ENCODE measurements at regions not wholly inside any gene's neighbourhood (a gene's known extent, or its start where the extent isn't known, plus 50 kb on each side); places are given as distances from the start of the nearest gene placed in this dataset.

GRCh38 chr2:147471126-147471525 lies 373.7 kb upstream of the ACVR2A start:
- TF ChIP-seq, protein P1, sequence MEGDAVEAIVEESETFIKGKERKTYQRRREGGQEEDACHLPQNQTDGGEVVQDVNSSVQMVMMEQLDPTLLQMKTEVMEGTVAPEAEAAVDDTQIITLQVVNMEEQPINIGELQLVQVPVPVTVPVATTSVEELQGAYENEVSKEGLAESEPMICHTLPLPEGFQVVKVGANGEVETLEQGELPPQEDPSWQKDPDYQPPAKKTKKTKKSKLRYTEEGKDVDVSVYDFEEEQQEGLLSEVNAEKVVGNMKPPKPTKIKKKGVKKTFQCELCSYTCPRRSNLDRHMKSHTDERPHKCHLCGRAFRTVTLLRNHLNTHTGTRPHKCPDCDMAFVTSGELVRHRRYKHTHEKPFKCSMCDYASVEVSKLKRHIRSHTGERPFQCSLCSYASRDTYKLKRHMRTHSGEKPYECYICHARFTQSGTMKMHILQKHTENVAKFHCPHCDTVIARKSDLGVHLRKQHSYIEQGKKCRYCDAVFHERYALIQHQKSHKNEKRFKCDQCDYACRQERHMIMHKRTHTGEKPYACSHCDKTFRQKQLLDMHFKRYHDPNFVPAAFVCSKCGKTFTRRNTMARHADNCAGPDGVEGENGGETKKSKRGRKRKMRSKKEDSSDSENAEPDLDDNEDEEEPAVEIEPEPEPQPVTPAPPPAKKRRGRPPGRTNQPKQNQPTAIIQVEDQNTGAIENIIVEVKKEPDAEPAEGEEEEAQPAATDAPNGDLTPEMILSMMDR (IDR thresholded peaks at IDR 0.05; ENCODE audit: insufficient read depth, low read length, severe bottlenecking): no peak
- H3K4me3 ChIP-seq (ENCODE audit: low read depth, low read length): no peak overlapping the region
- no peaks in the 10 kb centered on the region for H3K36me3 ChIP-seq (ENCODE audit: control insufficient read depth, insufficient read depth, low read length)
- FAIRE-seq (peak; percentile 28), DNase-seq (ENCODE audit: low read depth) (no peak)
- H3K27me3 ChIP-seq (ENCODE audit: control insufficient read depth, insufficient read depth, low read length): no peaks in the 10 kb centered on the region

GRCh38 chr2:147469471-147469870 lies 375.4 kb upstream of the ACVR2A start:
- FAIRE-seq: no peak
- Histone ChIP-seq H3K4me3 (ENCODE audit: low read depth, low read length) (no peak overlapping the region), H3K27me3 (ENCODE audit: control insufficient read depth, insufficient read depth, low read length) (no peaks in the 10 kb centered on the region), H3K36me3 (ENCODE audit: control insufficient read depth, insufficient read depth, low read length) (no peaks in the 10 kb centered on the region)
- no peak for DNase-seq (ENCODE audit: low read depth)
- TF ChIP-seq, protein P1 (IDR thresholded peaks at IDR 0.05; ENCODE audit: insufficient read depth, low read length, severe bottlenecking): no peak

- Histone ChIP-seq H3K4me3 (ENCODE audit: low read depth, low read length) (no peak overlapping the region), H3K27me3 (ENCODE audit: control insufficient read depth, insufficient read depth, low read length) (no peaks in the 10 kb centered on the region), H3K36me3 (ENCODE audit: control insufficient read depth, insufficient read depth, low read length) (no peaks in the 10 kb centered on the region)
- TF ChIP-seq, protein P1 (IDR thresholded peaks at IDR 0.05; ENCODE audit: insufficient read depth, low read length, severe bottlenecking): no peak
- no peak for DNase-seq (ENCODE audit: low read depth)
- no peak for FAIRE-seq
Measured at GRCh38 chr2:147468963-147469362, 375.9 kb upstream of the ACVR2A start.

DNA sequence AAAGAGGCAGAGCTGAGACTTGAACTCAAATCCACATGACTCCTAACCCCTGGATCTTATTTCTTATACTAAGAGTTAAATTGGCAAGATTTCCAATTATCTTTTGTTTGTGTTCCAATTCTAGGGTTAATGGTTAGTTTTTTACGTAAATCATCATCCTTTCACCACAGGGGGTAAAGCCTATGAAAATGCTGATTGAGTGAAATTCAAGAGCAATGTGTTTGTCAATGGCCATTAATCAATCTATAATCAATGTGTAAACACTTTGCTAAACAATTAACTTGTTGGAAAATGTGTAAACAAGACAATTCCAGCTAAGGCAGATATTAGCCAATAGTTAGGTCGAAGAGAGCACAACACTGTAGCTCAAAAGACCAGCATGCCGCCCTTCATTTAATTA lies 376.5 kb upstream of the ACVR2A start:
- no peaks in the 10 kb centered on the region for H3K27me3 ChIP-seq (ENCODE audit: control insufficient read depth, insufficient read depth, low read length)
- no peaks in the 10 kb centered on the region for H3K36me3 ChIP-seq (ENCODE audit: control insufficient read depth, insufficient read depth, low read length)
- FAIRE-seq (no peak), DNase-seq (ENCODE audit: low read depth) (no peak)
- no peak overlapping the region for H3K4me3 ChIP-seq (ENCODE audit: low read depth, low read length)
- TF ChIP-seq, protein P1 (IDR thresholded peaks at IDR 0.05; ENCODE audit: insufficient read depth, low read length, severe bottlenecking): no peak

GRCh38 chr2:147467441-147467840 lies 377.4 kb upstream of the ACVR2A start:
- DNase-seq (ENCODE audit: low read depth): peak; percentile 13
- H3K36me3 ChIP-seq (ENCODE audit: control insufficient read depth, insufficient read depth, low read length): no peaks in the 10 kb centered on the region
- no peak overlapping the region for H3K4me3 ChIP-seq (ENCODE audit: low read depth, low read length)
- TF ChIP-seq, protein P1 (IDR thresholded peaks at IDR 0.05; ENCODE audit: insufficient read depth, low read length, severe bottlenecking): no peak
- FAIRE-seq: no peak
- H3K27me3 ChIP-seq (ENCODE audit: control insufficient read depth, insufficient read depth, low read length): no peaks in the 10 kb centered on the region

GRCh38 chr2:147464737-147465357 lies 380.0 kb upstream of the ACVR2A start:
- no peak overlapping the region for H3K4me3 ChIP-seq (ENCODE audit: low read depth, low read length)
- no peaks in the 10 kb centered on the region for H3K27me3 ChIP-seq (ENCODE audit: control insufficient read depth, insufficient read depth, low read length)
- TF ChIP-seq, protein P1 (IDR thresholded peaks at IDR 0.05; ENCODE audit: insufficient read depth, low read length, severe bottlenecking): no peak
- FAIRE-seq: no peak
- peak; percentile 73 for DNase-seq (ENCODE audit: low read depth)
- H3K36me3 ChIP-seq (ENCODE audit: control insufficient read depth, insufficient read depth, low read length): no peaks in the 10 kb centered on the region

Measured in bronchial epithelial cell (primary cell).